Stimulated activated CD8-positive, alpha-beta memory T cell treated with anti-CD3 and anti-CD28 coated beads, Interleukin-12 subunit alpha, Interleukin-12 subunit beta, amount 100 ng/mL, for 24 hours (primary cell): ENCODE measurements at regions not wholly inside any gene's neighbourhood (a gene's known extent, or its start where the extent isn't known, plus 50 kb on each side); places are given as distances from the start of the nearest gene placed in this dataset.

Experiments used
- DNase-seq: peaks from one replicate; pipeline ENCODE4 v3.0.0-alpha.2; 2020; ENCODE audit errors: extremely low read depth

GRCh38 chrX:39975101-39975925 is 122.4 kb downstream of the BCOR start:
- no peak for DNase-seq

GRCh38 chrX:39981946-39982345 is 115.8 kb downstream of the BCOR start:
- no peak for DNase-seq

- no peak for DNase-seq
These were observed 114.8 kb downstream of the BCOR start for GRCh38 chrX:39982948-39983347.

DNA sequence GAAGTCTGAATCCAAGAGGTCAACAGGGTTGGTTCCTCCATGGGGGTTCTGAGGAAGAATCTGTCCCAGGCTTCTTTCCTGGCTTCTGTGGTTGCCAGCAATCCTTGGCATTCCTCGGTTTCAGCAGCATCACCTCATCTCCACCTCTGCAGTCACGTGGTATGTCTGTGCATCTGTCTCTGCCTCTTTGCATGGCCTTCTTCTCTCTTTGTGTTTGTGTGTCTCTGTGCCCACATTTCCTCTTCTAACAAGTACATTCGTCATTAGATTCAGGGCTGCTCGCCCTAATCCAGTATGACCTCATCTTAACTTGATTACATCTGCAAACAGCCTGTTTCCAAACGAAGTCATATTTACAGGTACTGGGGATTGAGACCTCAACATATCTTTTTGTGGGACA is 114.0 kb downstream of the BCOR start:
- DNase-seq, result no peak

GRCh38 chrX:39984191-39984956 is 113.4 kb downstream of the BCOR start:
- DNase-seq, result no peak

GRCh38 chrX:39985071-39985470 is 112.7 kb downstream of the BCOR start:
- no peak for DNase-seq

DNA sequence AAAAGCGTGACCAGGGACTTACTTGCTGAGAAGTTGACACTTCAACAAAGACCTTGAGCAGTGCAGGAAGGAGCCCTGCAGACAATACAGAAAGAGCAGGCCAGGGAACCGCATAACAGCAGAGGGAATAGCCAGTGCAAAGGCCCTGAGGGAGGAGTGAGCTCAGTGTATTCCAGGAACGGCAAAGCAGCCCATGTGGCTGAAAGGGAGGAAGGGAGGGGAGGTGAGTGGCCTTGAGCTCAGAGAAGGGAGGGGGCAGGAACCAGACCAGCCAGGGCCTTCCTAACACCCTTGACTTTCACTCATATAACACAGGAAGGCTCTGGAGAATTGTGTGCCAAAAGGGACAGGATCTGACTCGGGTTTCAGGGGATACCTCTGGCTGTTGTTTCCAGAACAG is 112.2 kb downstream of the BCOR start:
- no peak for DNase-seq

DNA sequence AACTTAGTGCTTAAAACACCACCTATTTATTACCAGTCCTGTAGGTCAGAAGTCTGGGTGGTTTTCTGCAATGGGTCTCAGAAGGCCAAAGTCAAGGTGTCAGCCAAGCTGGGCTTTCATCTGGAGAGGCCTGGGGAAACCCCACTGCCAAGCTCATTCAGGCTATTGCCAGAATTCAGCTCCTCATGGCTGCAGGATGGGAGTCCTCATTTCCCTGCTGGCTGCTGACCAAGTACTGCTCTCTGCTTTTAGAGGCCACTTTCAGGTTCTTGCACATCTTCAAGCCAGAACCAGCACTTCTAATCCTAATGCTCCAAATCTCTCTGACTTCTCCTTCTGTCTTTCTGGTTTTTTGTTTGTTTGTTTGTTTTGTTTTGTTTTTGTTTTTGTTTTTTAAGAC is 109.3 kb downstream of the BCOR start:
- no peak for DNase-seq

GRCh38 chrX:39990388-39990787 is 107.4 kb downstream of the BCOR start:
- DNase-seq, result no peak

GRCh38 chrX:39992300-39992699 is 105.5 kb downstream of the BCOR start:
- no peak for DNase-seq

- no peak for DNase-seq
These were observed 102.3 kb downstream of the BCOR start for GRCh38 chrX:39995457-39995856.

GRCh38 chrX:39996536-39996935 is 101.2 kb downstream of the BCOR start:
- no peak for DNase-seq

DNA sequence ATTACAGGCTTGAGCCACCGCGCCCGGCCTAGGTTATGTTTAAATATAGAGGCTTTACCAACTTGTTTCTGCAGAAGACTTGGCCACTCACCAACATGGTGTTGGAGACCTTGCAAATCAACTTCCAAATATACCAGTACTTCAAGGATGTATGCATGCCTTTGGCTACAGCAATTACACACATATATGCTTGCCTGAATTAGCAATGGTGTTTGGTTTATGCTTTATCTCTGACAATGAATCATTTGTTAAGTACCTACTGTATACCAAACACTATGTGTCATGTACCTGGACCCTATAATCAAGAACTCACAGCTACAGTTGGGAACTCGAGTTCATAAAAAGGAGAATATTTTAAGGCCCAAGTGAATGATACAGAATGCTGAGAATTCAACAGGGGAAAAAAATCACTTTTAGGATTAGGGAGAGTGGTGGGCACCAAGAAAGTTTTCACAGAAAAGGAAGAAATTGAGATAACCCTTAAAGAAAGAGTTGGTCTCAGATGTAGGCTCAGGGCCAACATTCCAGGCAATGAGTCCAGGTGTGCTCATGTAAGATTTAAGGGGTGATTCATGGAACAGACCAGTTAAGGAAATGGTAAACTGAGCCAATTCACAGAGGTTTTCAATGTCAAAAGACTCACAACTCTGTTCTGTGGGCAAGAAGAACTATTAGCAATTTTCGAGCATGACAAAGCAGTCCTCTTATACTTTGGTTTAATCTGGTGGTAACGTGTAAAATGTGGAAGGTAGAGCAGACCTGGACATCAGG is 98.9 kb downstream of the BCOR start:
- no peak for DNase-seq
